ENCODE measurements at regions not wholly inside any gene's neighbourhood (a gene's known extent, or its start where the extent isn't known, plus 50 kb on each side); places are given as distances from the start of the nearest gene placed in this dataset.
A peak's percentile ranks its signal among the peaks of the same experiment; 100 is the strongest.
"Not testable (repeated sequence)": the region's sequence is repeated elsewhere in the genome, so short reads cannot be mapped to it uniquely, and the experiment has no call there.

DNA sequence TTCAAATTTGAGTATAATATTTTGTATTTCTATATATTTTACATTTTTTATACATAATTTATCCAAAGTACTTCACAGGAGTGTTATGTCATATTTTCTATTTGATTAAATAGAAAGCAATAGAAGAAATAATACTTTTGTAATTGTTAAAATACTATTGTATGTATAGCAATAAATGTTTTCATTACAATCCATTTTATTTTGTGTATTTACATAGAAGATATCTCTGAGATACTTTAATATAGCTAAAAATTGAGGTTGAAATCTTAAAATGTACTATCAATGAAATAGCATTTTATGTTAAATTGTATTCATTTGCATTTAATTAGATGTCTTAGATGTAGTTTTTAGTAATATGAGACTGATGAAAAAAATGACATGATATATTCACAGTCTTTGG is 1109.6 kb upstream of the MIR17HG start:
- no peak for DNase-seq

DNA sequence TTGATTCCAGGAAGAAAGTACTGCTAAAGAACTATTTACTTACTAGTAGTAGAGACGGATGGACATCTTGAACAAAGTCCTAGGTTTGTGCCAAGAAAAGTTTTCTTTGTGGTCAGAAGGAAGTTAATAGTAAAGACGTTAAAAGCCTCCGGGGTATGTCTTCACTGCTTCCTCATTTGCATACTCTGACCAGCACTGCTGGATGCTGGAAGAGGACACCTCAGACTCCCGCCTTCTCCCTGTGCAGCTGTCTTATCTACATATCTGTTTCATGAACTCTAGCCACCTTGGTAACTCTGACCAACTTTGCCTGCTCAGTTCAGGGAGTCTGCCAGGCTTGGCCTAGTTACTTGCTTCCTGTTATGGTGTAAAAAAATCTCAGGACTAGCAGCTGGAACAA is 1109.1 kb upstream of the MIR17HG start:
- DNase-seq = peak; percentile 66

DNA sequence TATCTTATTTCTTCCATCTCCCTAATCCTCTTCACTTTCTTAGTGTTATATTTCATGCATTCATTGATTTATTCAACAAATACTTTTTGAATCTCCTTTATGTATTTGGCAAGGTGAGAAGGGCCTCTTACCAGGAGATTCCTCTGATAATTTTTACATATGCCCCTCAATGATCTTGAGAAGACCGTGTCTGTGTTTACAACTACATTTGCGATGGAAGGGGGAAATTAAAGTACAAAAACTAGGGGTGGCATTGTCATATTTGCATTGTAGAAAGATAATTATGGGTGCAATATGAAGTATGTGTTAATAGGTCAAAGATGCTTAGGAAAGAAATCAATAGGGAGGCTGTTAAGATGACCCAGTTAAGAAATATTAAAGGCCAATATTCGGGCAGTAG is 1108.4 kb upstream of the MIR17HG start:
- DNase-seq = no peak

DNA sequence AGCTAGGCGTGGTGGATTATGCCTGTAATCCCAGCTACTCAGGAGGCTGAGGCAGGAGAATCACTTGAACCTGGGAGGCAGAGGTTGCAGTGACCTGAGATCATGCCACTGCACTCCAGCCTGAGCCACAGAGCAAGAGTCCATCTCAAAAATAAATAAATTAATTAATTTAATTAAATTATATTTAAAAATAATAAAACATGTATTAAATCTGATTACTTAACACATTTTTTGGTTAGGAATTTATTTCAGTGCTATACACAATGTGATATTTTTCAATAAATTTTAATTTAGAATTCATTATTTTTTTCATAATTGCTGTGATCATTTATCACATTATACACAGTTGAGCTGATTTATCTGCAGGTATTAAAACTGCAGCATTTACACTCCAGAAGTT is 1101.5 kb upstream of the MIR17HG start:
- no peak for DNase-seq

DNA sequence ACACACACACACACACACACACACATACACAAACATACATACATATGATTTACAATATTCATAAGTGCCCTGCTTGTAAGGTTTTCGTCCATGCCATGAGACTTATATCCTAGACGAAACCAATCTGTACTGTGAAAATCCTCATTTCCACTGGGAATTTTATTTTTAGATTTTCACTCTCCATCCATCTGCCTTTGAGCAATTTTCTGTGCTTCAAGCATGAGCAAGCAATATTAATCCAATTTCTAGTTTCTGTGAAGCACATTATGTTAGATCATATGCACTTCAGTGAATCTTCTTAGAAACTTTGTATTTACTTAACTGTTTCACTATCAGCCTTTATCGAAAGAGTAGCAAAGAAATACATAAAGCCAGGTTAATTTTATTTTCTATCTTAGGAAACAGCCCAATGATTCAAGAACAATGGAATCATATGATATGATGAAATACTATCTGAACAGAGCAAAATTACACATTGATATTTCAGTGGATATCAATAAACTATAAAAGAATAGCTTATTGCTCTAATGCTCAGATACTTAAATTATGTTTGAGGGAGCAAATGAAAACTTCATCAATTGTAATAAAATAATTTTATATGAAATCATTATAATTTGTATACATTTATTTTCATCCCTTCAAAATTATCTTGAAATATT is 1100.7 kb upstream of the MIR17HG start:
- no peak for DNase-seq

DNA sequence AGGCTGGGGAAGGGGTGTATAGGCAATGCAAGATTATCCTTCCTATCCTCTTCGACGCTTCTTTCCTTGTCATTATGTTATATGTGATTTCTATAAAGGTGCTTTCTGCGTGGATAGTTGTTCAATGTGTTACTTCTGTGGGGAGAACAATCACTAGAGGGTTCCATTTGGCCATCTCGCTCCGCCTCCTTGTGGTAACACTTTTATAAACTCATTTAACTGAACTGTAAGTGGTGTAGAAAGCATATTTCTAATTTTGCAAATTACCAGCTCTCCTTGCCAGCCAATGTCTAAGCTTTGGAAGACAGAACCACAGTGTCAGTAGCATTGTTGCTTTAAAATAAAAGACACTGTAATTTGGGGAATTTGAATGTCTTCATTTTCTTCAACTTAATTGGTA is 1093.7 kb upstream of the MIR17HG start:
- no peak for DNase-seq

DNA sequence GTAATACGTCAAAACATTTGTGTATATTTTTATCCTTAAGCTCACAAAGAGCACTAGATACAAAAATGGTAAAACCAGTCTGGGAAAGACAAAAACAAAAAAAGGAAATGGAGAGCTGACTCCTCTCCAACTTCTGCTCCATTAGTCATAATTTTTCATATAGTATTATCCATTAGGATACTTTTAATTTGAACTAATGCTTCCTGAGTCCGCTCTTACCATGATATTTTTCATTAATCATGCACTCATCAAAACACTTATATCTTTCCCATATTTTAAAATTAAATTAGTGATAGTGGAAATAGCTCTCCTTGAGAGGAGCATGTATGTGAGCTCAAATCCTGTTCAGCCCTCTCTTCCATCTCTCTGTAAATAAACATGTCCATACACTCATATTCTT is 1093.0 kb upstream of the MIR17HG start:
- no peak for DNase-seq

DNA sequence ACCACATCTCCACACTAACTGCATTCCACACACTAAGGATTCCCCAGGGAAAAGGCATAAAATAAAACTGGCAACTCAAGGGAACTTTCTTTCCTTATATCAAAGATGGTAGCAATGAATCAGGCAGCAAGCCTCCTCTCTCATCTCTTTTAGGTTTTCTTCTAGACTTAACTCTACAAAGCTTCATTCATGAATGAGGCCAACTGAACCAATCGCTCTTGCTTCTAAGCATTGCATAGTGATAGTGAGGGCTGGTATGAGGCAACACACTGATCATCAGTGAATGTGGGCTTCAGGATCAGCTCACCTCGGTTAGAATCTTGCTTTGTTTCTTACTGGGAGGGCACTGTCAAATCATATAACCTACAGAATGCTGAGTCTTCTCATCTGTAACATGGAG is 1090.7 kb upstream of the MIR17HG start:
- DNase-seq = no peak

DNA sequence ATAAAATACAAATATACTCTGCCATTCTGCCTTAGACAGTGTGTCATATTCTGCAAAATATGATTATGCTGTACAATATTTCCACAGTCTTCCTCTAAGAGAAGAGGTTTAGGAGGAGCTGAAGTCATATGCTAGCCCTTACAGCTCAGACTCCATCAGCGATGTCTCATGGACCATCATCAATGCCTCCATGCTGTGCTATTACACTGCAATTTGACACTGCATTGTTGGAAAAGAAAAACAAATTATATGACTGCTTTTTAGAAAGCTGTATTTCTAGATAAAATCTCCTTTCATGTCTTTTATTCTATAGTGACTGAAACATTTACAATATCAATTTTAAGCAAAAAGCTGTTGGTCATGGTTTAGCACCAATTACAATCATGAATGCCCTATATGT is 1089.4 kb upstream of the MIR17HG start:
- DNase-seq = no peak

DNA sequence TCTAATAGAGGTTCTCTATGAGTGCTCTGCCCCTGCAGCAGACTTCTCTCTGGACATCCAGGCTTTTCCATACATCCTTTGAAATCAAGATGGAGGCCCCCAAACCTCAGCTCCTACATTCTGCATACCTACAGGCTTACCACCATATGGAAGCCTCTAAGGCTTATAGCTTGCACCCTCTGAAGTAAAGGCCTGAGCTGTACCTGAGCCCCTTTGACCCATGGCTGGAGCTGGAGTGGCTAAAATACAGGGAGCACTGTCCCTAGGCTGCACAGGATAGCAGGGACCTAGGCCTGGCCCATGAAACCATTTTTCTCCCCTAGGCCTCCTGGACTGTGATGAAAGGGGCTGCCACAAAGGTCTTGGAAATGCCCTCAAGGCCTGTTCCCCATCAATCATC is 1086.1 kb upstream of the MIR17HG start:
- no peak for DNase-seq

DNA sequence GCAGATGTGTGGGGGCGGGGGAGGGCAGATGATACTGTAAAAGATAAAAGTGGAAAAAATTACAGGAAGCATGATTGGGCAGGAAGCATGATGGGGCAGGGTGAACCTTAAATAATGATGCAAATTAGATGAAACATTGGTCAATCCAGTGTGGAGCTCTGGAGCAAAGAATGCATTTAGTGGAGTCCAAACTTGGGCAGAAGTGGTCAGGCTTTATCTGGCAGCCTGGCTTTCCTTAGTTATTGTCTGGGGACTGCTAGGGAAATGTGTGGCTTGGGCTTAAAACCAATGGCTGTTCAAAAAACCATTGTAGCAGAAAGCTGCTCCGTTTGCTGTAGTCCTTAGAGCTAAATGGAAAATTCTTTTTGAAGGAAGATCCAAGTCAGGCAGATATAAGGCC is 1077.3 kb upstream of the MIR17HG start:
- peak; percentile 54 for DNase-seq

DNA sequence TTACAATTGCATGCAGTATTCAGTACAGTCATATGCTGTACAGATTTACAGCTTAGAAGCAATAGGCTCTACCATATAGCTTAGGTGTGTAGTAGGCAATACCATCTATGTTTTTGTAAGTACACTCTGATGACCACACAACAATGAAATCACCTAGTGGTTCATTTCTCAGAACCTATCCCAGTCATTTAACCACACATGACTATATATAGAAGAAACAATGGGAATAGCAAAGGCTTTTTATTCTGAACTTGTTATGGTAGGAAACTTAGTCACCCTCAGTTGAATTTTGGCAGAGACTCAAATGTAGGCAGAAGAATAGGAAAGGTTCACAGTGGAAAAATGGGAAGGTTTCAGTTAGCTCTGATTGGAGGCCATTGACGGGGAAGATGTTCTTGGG is 1075.1 kb upstream of the MIR17HG start:
- no peak for DNase-seq

DNA sequence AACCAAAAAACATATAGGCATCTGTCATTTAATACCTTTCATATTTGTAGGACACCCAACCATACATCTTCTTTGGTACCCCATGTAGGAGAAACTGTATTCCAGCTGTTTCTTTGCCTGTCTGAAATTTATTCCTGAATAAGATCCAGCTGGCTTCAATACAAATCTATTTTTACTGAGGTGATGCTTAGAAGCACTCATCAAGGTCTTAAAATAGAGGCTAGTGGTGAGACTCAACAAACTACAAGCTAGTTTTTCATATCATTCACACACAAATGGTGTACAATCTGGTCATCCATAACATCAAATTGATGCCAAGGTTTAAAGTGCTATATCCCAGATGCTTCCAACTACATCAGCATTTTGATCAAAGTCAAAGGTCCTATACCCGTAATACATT is 1071.3 kb upstream of the MIR17HG start:
- no peak for DNase-seq

DNA sequence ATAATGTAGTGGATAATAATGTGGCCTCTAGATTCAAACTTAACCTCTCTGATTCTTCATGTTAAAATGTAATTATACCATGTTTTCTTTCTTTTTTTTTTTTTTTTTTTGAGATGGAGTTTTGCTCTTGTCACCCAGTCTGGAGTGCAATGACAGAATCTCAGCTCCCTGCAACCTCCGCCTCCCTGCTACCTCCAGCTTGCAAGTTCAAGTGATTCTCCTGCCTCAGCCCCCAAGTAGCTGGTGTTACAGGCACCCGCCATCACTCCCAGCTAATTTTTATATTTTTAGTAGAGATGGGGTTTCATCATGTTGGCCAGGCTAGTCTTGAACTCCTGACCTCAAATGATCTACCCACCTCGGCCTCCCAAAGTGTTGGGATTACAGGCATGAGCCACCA is 1069.3 kb upstream of the MIR17HG start:
- DNase-seq = not testable (repeated sequence)

DNA sequence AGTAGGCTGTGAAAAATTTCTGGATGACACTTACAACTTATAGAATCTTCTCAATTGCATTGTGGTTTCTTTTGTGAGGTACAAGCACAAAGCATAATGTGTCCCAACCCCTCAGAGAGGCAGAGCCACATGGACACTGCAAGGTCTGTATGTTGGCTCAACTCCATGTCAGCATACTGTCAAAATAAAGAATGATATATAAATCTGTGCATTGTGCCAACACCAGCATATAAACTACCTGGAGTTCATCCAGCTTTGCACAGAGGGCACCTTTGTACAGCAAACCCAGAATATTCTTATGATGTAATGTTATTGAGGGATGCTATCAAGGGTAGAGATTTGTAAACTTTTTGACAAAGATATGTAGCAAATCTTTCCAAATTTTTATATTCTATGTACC is 1065.8 kb upstream of the MIR17HG start:
- DNase-seq = no peak

DNA sequence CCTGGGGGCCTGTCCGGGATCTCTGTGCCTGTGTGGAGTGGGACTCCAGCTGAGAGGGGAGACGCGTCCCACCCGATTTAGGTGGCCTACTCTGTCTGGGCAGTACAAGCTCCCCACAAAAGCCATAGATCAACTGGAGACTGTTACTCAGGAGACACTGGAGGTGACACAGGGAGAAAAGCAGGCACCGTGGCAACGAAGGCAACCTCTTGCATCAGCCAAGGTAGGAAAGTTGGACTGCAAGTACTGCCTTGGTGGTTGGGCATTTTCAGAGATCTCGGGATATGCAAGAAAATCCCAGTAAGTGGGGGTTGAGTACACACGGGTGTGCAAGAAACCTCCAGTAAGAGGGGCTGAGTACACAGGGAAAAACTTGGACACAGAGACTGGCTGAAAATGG is 1060.0 kb upstream of the MIR17HG start:
- DNase-seq = no peak

DNA sequence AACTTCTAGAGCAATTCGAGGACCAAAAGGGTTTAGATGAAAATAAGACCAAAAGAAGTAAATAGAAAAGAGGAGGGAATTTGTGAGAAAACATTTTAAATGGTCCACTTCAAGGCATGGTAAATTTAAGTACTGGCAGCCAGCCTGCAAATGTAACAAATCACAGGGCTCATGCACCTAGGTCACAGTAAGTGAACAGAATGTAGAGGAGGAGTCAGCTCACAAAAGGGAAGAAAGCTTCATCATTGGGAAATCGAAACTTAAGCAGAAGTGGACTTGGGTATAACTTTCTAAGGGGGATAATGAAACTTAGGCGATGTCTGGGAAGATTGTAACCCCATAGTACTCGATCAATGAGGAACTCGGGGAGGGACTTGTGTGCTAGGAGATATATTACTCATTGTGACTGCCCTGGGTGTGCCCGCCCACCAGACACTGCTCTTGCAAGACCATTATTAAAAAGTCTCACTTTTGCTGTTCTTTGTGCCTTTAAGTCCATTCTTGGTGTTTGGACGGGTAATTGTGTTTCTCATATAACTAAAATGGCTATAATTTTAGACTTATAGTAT is 1053.6 kb upstream of the MIR17HG start:
- DNase-seq = peak; percentile 83

DNA sequence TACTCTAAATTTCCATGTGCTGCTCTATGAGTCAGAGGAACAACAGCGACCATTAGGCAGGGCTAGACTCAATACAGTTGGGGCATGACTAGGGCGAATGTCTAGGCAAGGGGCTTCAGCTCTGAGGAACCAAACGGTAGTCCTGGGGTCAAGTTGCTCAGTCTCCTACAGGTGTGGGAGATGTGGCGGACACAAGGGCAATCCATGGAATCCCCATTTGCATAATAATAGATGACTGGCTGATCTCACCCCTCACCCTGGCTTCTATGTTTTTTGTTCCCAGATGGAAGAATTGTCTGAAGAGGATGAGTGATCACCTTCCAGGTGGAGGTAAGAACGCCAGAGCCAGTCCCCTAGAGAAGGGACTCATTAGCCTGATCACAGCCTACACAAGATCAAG is 1048.2 kb upstream of the MIR17HG start:
- DNase-seq = no peak

DNA sequence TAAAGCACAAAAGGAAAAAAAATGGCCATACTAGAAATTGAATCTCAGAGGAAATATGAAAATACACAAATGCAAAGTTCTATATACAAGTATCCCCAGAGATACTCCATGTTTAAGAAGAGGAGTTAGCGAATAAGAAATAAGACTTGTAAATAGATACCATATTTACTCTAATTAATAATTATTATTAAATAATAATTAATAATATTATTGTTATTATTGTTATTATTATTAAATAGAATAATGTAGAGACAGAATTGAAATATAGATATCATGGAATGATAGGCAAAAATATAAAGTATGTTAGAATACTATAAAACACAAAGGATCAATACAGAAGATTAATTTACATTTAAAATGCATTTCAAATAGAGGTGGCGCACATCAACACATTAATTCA is 1047.5 kb upstream of the MIR17HG start:
- DNase-seq = no peak

DNA sequence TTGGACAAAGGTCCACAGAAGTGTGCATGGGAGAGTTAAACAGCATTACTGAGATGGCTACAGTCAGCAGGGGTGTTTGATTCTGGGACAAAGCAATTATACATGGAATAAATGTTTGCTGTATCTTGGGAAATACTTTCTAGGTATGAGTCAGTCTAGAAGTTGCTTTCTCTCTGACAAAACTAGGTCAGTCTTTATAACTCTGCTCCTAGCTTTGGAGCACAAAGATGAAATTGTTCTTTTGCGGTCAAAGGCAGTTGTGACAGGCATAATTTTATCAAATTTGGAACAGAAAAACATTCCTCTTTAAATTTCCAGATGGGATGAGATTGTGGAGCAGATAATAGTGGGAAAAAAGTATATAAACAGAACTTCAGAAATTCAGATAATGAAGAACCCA is 1045.4 kb upstream of the MIR17HG start:
- DNase-seq = no peak

DNA sequence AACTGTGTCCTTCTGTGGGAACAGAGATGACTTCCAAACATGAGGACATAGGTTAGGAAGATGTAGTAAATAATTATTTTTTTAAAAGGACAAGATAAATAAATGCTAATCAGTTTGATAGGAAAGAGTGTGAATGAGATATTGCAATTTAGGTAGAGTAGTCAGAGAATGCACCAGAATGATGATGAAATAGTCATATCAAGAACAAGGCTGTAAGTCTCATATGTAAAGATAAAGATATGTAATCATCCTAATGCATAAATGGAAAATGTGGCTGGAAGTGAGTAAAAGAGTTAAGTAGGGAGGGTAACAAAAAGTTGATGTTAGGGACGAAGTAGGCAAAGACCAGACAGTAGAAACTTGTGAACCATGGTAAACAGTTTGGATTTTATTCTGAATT is 1041.7 kb upstream of the MIR17HG start:
- DNase-seq = no peak

DNA sequence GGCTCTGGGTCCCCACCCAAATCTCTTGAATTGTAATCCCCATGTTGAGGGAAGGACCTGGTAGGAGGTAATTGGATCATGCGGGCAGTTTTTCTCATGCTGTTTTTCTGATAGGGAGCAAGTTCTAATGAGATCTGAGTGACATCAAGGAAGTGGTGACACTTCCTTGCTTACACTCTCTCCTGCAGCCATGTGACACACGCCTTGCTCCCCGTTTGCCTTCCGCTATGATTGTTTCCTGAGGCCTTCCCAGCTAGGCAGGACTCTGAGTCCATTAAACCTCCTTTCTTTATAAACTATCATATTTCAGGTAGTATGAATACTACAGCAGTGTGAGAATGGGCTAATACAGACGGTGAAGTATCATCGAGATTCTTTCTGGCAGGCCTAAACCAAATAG is 1040.4 kb upstream of the MIR17HG start:
- no peak for DNase-seq

DNA sequence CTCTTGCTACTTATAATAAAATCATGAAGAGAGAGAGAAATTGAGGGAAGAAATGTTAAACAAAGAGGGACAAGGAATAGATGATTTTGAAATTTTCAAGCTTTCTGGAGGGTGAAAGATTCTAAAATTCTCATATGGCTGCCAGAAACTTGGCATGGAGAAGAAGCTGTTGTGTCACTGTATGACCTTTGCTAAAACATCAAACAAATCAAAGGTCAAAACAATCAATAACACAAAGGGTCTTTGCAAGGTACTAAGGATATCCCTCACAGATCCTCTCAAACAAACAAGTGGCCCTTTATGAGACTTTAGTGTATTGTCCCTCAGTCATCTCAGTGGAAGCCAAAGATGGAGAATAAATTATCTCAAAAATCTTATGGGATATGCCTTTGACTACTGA is 1039.2 kb upstream of the MIR17HG start:
- no peak for DNase-seq

DNA sequence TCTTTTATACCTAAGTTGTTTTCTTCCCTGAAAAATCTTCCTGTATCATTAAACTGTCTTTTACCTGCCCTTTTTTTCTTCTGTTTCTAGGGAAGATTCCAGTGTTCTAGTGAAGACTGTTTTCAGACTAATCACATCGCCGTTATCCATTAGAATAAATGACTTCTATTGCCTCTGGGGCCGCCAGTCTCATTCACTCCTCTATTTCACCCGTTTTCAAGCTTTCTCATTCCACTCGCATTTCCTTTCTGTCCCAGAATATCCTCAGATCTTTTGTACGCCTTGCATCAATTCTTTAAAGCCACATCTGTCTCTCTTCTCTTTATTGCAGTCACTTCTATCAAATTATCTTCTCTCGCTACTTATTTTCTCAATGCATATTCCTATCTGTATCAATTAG is 1035.6 kb upstream of the MIR17HG start:
- DNase-seq = no peak

DNA sequence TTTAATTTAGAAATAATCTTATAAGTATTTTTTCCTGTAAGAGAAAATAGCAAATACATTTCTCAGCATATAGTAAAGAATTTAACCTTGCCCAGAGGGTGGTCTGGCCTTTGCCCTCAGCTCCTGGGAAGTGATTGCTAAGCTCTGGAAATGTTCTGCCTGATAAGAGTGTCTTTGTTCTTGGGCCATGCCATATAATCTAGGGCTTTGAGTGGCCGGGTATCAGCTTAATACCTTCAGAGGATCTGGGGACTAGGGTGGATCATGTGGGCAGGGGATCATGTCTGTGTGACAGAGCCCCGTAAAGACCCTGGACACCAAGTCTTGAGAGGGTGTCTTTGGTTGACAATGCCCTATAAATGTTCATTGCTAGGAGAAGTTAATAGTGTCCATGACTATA is 1032.4 kb upstream of the MIR17HG start:
- DNase-seq = no peak

DNA sequence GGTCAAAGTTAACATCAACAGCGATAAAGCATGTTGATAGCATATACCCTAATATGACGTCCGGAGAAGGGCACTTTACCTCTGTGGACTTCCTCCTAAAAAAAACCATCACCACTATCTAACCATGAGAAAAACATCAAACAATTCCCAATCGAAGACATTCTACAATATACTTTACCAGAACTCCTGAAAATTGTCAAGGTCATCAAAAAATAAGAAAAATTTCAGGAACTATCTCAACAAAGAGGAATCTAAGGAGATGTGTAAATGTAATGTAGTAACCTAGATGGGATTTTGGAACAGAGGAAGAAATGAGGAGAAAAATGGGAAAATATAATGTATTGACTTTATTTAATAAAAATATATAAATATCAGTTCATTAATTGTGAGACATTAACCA is 1026.8 kb upstream of the MIR17HG start:
- no peak for DNase-seq

All from OCI-M1 (cell line).